Activated effector memory CD4-positive, alpha-beta T cell treated with anti-CD3 and anti-CD28 coated beads, Interleukin-2, amount 50 U/mL, for 16 hours (primary cell): ENCODE measurements at regions not wholly inside any gene's neighbourhood (a gene's known extent, or its start where the extent isn't known, plus 50 kb on each side); places are given as distances from the start of the nearest gene placed in this dataset.
"Not testable (repeated sequence)": the region's sequence is repeated elsewhere in the genome, so short reads cannot be mapped to it uniquely, and the experiment has no call there.

Source experiments
- DNase-seq: peaks from one replicate; pipeline ENCODE4 v3.0.0-alpha.2; 2020

- DNase-seq: no peak
Observed at GRCh38 chr13:79187917-79188690, 218.0 kb downstream of the RBM26 start.

- no peak for DNase-seq
Observed at GRCh38 chr13:79185580-79185979, 220.5 kb downstream of the RBM26 start.

- no peak for DNase-seq
Observed at GRCh38 chr13:79183231-79183630, 222.8 kb downstream of the RBM26 start.

- not testable (repeated sequence) for DNase-seq
Observed at GRCh38 chr13:79173691-79174090, 232.4 kb downstream of the RBM26 start.

GRCh38 chr13:79172924-79173323 is 233.1 kb downstream of the RBM26 start:
- DNase-seq: not testable (repeated sequence)

GRCh38 chr13:79171141-79172061 is 234.7 kb downstream of the RBM26 start:
- no peak for DNase-seq

GRCh38 chr13:79160818-79161217 is 245.2 kb downstream of the RBM26 start:
- no peak for DNase-seq

GRCh38 chr13:79155883-79156282 is 250.2 kb downstream of the RBM26 start:
- DNase-seq: no peak

- DNase-seq: no peak
Observed at GRCh38 chr13:79149210-79149609, 256.8 kb downstream of the RBM26 start.

- DNase-seq: no peak
Observed at GRCh38 chr13:79141082-79141481, 265.0 kb downstream of the RBM26 start.

GRCh38 chr13:79128158-79128557 is 277.9 kb downstream of the RBM26 start:
- DNase-seq: no peak

GRCh38 chr13:79126706-79127105 is 279.3 kb downstream of the RBM26 start:
- no peak for DNase-seq

- no peak for DNase-seq
Observed at GRCh38 chr13:79124183-79124582, 281.9 kb downstream of the RBM26 start.

GRCh38 chr13:79121286-79121685 is 284.8 kb downstream of the RBM26 start:
- no peak for DNase-seq

GRCh38 chr13:79119578-79120107 is 286.4 kb downstream of the RBM26 start:
- DNase-seq: no peak

- no peak for DNase-seq
Observed at GRCh38 chr13:79112016-79112415, 294.0 kb downstream of the RBM26 start.

GRCh38 chr13:79108914-79109643 is 297.0 kb downstream of the RBM26 start:
- DNase-seq: no peak

- no peak for DNase-seq
Observed at GRCh38 chr13:79098596-79098995, 307.5 kb downstream of the RBM26 start.

- no peak for DNase-seq
Observed at GRCh38 chr13:79097201-79097600, 308.9 kb downstream of the RBM26 start.

- no peak for DNase-seq
Observed at GRCh38 chr13:79096099-79096498, 310.0 kb downstream of the RBM26 start.

- no peak for DNase-seq
Observed at GRCh38 chr13:79090552-79091124, 315.4 kb downstream of the RBM26 start.

GRCh38 chr13:79084802-79085424 is 321.1 kb downstream of the RBM26 start:
- no peak for DNase-seq
